SK-N-MC (cell line): ENCODE measurements at regions not wholly inside any gene's neighbourhood (a gene's known extent, or its start where the extent isn't known, plus 50 kb on each side); places are given as distances from the start of the nearest gene placed in this dataset.

Experiments used
- EZH2 ChIP-seq: fragments of 200-600 bp; sonication (generic); IDR thresholded peaks from one replicate; pipeline ENCODE4 v1.6.1; 2017; ENCODE audit warnings: antibody characterized with exemption
- POLR2AphosphoS5 ChIP-seq: IDR thresholded peaks from 2 replicates; pipeline ENCODE4 v1.6.1; 2012; ENCODE audit warnings: mild to moderate bottlenecking, low read depth, low read length, borderline replicate concordance

DNA sequence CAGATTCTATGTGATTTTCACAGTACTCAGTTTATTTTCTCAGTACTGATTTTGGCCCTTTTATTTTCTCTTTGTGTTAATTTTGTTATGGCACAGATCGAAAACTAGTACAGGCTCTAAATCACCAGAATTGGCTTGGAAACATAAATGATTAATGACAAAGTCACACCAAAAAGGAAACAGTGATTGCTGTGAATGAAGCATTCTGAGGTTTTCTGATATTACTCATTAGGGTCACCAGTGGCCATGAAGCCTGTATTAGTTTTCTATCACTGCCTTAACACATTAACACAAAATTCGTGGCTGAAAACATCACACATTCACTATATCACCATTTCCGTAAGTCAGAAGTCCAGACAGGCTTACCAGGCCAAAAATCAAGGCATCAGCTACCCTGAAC lies 343.0 kb upstream of the THRB start:
- TF ChIP-seq POLR2AphosphoS5 (no peak), EZH2 (no peak)
